ENCODE measurements at regions not wholly inside any gene's neighbourhood (a gene's known extent, or its start where the extent isn't known, plus 50 kb on each side); places are given as distances from the start of the nearest gene placed in this dataset.

GRCh38 chr4:144557404-144557803, 88.6 kb upstream of the HHIP start:
- TF ChIP-seq EZH2 (IDR thresholded peaks at IDR 0.05; ENCODE audit: insufficient read depth, poor library complexity, severe bottlenecking) (no peak), EZH2phosphoT487 (IDR thresholded peaks at IDR 0.05; ENCODE audit: insufficient read depth, low read depth) (no peak)
